Suprapubic skin (tissue), 4 donors: ENCODE measurements at regions not wholly inside any gene's neighbourhood (a gene's known extent, or its start where the extent isn't known, plus 50 kb on each side); places are given as distances from the start of the nearest gene placed in this dataset.

Experiments used
- CTCF ChIP-seq, 2 donors: fragments of 200-600 bp in 1 of 2; fragments of 450-650 bp in 1 of 2; sonication (generic) in 1 of 2; IDR thresholded peaks; one replicate each; pipeline ENCODE4 v1.5.1; 2016 to 2019; ENCODE audit warnings: antibody characterized with exemption in 2 of 2, mild to moderate bottlenecking in 1 of 2, moderate library complexity in 1 of 2
- EP300 ChIP-seq: sonication (generic); formaldehyde crosslinking; IDR thresholded peaks from one replicate; pipeline ENCODE4 v1.6.1; 2017; ENCODE audit warnings: antibody characterized with exemption
- POLR2A ChIP-seq, 2 donors: fragments of 450-650 bp; IDR thresholded peaks; one replicate each; pipeline ENCODE4 v1.6.1; 2017; ENCODE audit warnings: antibody characterized with exemption in 2 of 2, mild to moderate bottlenecking in 2 of 2, moderate library complexity in 2 of 2
- POLR2AphosphoS5 ChIP-seq, 3 donors: sonication (generic); formaldehyde crosslinking; IDR thresholded peaks; one replicate each; pipeline ENCODE4 v1.6.1; 2017; ENCODE audit warnings: antibody characterized with exemption in 3 of 3

- TF ChIP-seq CTCF (IDR thresholded peaks at IDR 0.05) = no peak
- no peak for TF ChIP-seq POLR2A (IDR thresholded peaks at IDR 0.05)
- TF ChIP-seq POLR2AphosphoS5 (IDR thresholded peaks at IDR 0.05) = no peak
- TF ChIP-seq EP300 = no peak
Measured at GRCh38 chr11:88415495-88415894, 78.0 kb upstream of the CTSC start.
